ENCODE measurements at regions not wholly inside any gene's neighbourhood (a gene's known extent, or its start where the extent isn't known, plus 50 kb on each side); places are given as distances from the start of the nearest gene placed in this dataset.
"Not testable (repeated sequence)": the region's sequence is repeated elsewhere in the genome, so short reads cannot be mapped to it uniquely, and the experiment has no call there.

DNA sequence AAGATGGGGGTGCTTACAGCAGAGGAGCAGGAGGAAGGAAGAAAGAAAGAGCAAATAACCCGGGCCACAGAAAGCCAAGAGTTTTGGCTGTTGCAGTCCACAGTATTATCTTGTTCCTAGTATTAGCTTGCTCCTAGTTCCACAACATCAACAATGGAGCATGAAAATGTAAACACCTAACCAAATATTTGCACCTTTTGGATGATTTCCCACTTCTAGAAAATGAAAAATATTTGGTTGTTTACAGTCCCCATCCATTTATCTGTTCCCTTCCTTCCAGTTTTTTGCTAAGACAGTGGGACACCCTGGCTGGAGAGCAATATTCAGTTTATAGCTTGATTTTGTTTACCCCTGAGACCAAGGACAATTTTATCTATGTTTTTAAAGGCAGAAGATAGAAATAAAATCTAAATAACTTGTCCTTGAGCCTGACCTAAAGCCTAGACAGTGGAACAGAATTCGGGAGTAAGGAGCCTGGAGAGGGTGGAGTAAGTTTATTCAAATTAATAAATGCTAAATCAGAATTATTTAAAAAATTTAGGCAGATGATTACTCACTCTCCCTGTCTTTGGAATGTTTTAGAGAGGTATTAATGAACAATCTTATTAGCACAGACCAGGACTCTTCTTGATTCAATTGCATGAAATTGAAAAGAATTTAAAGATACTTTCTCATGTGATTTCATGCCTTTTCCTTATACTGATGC, 51.6 kb downstream of the RESF1 start:
- no peak for DNase-seq (ENCODE audit: low read depth)

GRCh38 chr12:32012249-32012785, 53.1 kb downstream of the RESF1 start:
- no peak for DNase-seq (ENCODE audit: low read depth)

DNA sequence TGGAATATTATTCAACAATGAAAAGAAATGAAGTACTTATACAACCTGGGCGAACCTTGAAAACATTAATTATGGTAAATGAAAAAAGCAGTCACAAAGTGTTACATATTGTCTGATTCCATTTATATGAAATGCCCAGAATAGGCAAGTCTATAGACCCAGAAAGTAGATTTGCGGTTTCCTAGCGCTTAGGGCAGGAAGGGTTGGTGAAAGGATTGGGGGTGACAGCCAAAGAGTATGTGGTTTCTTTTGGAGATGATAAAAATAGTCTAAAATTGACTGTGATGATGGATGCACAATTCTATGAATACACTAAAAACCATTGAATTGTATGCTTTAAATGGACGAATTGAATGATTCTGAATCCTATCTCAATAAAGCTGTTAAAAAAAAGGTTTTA, 55.8 kb downstream of the RESF1 start:
- no peak for DNase-seq (ENCODE audit: low read depth)

DNA sequence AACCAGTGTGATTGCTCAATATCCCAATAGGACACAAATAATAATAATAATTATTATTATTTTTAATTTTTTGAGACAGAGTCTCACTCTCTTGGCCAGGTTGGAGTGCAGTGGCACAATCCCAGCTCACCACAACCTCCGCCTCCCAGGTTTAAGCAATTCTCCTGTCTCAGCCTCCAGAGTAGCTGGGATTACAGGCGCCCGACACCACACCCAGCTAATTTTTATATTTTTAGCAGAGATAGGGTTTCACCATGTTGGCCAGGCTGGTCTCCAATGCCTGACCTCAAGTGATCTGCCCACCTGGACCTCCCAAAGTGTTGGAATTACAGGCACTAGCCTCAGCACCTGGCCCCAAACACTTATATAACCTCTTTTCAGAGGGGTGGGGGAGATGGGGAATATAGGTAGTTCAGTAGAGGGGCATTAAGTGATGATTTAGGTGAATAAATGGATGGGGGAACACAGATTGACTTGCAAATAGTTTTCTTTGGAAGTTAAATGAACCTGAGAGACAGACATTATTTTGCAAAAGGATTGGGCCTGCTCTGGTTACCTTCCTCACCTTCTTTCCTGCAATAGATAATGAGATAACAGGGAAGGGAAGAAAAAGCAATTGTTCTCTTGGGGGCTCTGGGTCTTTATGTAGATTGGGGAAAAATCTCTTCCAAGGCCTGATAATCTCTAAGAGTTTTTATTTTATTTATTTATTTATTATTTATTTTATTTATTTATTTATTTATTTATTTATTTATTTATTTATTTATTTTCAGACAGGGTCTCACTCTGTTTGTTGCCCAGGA, 57.7 kb downstream of the RESF1 start:
- no peak for DNase-seq (ENCODE audit: low read depth)

- no peak for DNase-seq (ENCODE audit: low read depth)
Measured at GRCh38 chr12:32021346-32021773, 62.1 kb downstream of the RESF1 start.

GRCh38 chr12:32022387-32022786, 63.2 kb downstream of the RESF1 start:
- DNase-seq (ENCODE audit: low read depth) = not testable (repeated sequence)

GRCh38 chr12:32023861-32024260, 64.6 kb downstream of the RESF1 start:
- not testable (repeated sequence) for DNase-seq (ENCODE audit: low read depth)

- DNase-seq (ENCODE audit: low read depth) = no peak
Measured at GRCh38 chr12:32024884-32025592, 65.8 kb downstream of the RESF1 start.

- DNase-seq (ENCODE audit: low read depth) = peak; percentile 6
Measured at GRCh38 chr12:32025906-32026305, 66.7 kb downstream of the RESF1 start.

- DNase-seq (ENCODE audit: low read depth) = no peak
Measured at GRCh38 chr12:32027684-32028365, 68.6 kb downstream of the RESF1 start.

DNA sequence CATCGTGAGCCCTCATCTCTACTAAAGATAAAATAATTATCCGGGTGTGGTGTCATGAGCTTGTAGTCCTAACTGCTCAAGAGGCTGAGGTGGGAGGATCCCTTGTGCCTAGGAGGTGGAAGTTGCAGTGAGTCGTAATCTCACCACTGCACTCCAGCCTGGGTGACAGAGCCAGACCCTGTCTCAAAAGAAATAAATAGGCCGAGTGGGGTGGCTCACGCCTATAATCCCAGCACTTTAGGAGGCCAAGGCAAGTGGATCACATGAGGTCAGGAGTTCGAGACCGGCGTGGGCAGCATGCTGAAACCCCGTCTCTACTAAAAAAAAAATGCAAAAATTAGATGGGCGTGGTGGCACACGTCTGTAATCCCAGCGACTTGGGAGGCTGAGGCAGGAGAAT, 70.9 kb downstream of the RESF1 start:
- no peak for DNase-seq (ENCODE audit: low read depth)

GRCh38 chr12:32030676-32031075, 71.5 kb downstream of the RESF1 start:
- no peak for DNase-seq (ENCODE audit: low read depth)

DNA sequence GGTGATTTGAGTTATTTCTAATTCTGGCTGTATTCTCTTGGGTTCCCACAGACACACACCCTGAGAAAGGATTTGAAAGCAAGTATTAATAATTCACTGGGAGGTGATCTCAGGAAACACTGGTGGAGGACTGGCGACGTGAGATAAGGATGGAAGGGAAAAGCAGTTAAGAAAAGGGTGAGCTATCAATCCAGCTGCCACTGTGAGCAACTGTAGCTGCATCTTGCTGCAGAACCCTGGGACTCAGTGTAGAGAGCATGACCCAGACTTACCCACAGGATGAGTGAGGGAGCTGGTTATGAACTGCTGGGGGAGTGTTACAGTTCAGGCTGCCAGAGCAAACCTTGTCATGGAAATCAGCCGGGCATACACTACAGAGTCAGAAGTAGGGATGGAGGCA, 71.9 kb downstream of the RESF1 start:
- DNase-seq (ENCODE audit: low read depth) = no peak

DNA sequence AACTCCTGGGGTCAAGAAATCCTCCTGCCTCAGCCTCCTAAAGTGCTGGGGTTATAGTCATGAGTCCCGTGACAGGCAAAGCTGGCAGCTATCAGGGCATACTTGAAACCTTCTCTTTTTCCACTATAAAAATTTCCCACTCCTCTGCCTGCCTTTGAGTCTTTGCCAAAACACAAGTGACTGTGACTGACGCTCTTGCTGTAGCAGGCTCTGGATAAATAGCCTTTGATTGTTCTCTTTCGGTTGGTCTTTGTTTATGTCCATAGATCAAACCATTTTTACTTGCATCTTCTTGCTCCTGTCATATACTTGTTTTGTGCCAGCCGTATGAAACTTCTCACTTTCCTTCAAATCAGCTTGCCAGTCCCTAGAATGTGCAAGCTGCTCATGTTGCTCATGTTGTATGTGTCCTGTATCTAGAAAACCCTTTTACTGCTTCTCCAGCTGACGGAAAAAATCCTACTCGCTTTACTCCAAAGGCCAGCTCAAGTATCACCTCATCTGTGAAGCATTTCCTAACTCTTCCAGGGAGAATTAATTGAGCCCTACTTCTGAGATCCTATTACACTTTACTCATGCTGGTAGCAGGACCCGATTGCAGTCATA, 73.1 kb downstream of the RESF1 start:
- DNase-seq (ENCODE audit: low read depth) = no peak

DNA sequence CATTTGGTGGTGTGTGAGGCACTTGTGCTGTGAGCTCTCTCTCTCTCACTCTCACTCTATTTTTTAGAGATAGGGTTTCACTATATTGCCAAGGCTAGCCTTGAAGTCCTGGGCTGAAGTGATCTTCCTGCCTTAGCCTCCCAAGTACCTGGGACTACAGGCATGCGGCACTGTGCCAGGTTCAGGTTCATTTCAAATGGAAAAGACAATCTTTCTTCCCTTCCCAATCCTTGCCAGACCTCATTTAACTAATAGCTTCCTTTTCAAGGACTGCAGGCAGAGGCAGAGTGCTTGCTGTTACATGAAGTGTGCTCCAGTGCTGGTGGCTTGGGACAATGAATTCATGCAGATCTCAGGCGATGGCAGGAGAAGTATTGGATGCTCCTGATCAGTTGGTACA, 73.2 kb upstream of the BICD1 start:
- no peak for DNase-seq (ENCODE audit: low read depth)

DNA sequence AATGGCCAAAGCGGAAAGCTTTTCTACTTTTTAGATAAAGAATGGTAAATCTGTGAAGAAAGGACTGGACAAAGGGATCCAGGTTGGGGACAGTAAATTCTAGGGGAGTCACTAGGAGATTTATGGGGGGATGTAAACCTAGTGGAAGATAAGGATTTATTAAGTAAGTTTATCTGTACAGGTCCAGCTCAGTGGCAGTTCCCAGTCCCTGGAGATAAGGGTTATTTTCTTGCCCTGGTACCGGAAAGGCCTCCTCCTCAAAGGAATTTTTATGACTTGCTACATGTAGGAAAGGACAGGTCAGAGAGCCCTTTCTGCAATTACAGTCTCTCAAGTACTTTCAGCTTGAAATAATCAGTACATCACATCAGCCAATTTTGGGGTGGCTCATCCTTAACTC, 72.6 kb upstream of the BICD1 start:
- DNase-seq (ENCODE audit: low read depth) = no peak

GRCh38 chr12:32036477-32037263, 70.0 kb upstream of the BICD1 start:
- no peak for DNase-seq (ENCODE audit: low read depth)

DNA sequence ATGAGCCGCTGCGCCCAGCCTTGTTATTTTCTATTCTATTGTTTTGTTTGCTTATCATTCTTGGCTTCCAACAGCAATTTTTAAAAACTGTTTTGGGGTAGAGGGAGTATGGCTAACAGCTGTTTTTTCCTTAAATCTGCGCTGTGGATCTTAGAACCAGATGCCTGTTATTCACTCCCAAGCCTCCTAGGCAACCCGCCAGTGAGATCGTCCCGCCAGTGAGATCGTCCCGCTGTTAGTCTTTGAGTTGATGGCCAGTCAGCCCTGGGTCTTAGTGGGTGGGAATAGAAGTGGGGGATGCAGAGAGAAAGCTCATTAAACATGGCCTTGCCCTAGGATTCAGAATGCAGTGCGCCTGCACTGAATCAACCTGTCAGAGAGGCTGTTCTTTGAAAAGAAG, 67.3 kb upstream of the BICD1 start:
- no peak for DNase-seq (ENCODE audit: low read depth)

DNA sequence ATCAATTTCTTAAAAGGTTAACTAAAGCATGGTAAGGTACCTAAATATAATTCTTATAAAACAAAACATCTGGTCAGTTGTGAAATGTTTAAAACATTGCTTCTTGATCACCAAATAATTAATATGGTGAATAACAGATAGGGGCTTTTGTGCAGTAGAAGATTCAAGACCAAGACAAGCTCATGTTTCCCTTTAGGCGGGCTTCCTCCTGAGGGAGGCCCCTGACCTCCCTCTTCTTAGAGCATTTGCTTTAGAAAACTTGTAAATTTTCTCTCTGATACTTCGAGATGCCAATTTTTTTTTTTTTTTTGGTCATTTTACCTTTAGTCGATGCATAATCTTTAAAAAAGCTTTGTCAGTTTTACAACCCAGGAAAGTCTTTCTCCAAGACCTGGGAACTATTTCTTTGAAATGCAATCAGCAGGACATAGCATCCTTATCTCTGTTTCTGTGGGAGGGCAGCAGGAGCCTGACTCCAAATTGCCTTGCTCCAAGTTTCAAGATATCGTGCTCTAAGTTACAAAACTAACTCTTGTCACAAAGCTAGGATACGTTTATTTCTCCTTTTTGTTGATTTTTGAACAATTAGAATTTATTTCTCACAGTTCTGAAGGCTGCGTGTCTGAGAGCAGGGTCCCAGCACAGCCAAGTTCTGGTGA, 66.6 kb upstream of the BICD1 start:
- DNase-seq (ENCODE audit: low read depth) = no peak

GRCh38 chr12:32043928-32044549, 62.6 kb upstream of the BICD1 start:
- DNase-seq (ENCODE audit: low read depth) = no peak

Measured in stimulated activated CD8-positive, alpha-beta memory T cell treated with anti-CD3 and anti-CD28 coated beads, Interleukin-12 subunit alpha, Interleukin-12 subunit beta, amount 100 ng/mL, for 1 hour (primary cell).